Thoracic aorta (tissue), 2 donors: ENCODE measurements at regions not wholly inside any gene's neighbourhood (a gene's known extent, or its start where the extent isn't known, plus 50 kb on each side); places are given as distances from the start of the nearest gene placed in this dataset.
"Not testable (repeated sequence)": the region's sequence is repeated elsewhere in the genome, so short reads cannot be mapped to it uniquely, and the experiment has no call there.

Experiments used
- ATAC-seq: fragments of 150-250 bp; one replicate; pipeline ENCODE4 v1.8.0; 2017; ENCODE audit warnings: low read depth; ENCODE audit not compliant: insufficient number of reproducible peaks, low FRiP score
- DNase-seq: peaks from one replicate; pipeline ENCODE4 v3.0.0-alpha.2; 2020; ENCODE audit warnings: low spot score
- H3K27ac ChIP-seq, 2 donors: fragments of 200-600 bp; sonication (generic); 1 replicate in 1 of 2; 2 replicates in 1 of 2; pipeline ENCODE4 v1.5.1; 2016; ENCODE audit warnings: mild to moderate bottlenecking in 2 of 2, moderate library complexity in 2 of 2
- H3K27me3 ChIP-seq: fragments of 200-600 bp; sonication (generic); replicated peaks from 2 replicates; pipeline ENCODE4 v1.6.0; 2016; ENCODE audit warnings: mild to moderate bottlenecking; ENCODE audit not compliant: insufficient read depth
- H3K36me3 ChIP-seq: fragments of 200-600 bp; sonication (generic); one replicate; pipeline ENCODE4 v1.5.1; 2016
- H3K4me1 ChIP-seq, 2 donors: fragments of 200-600 bp; sonication (generic); 1 replicate in 1 of 2; 2 replicates in 1 of 2; pipeline versions ENCODE4 v1.5.1 to v1.6.0; 2016; ENCODE audit warnings: low read depth in 2 of 2, mild to moderate bottlenecking in 1 of 2; ENCODE audit not compliant: control insufficient read depth in 1 of 2
- H3K4me3 ChIP-seq: fragments of 200-600 bp; sonication (generic); 2 replicates; pipeline ENCODE4 v1.5.1; 2016; ENCODE audit warnings: mild to moderate bottlenecking
- H3K9me3 ChIP-seq: fragments of 200-600 bp; sonication (generic); 2 replicates; pipeline ENCODE4 v1.5.1; 2016
- TF ChIP-seq, protein P1 (sequence below): fragments of 200-600 bp; sonication (generic); IDR thresholded peaks from one replicate; pipeline ENCODE4 v1.5.1; 2019; ENCODE audit warnings: antibody characterized with exemption

GRCh38 chr16:48025359-48025758 is 130.4 kb downstream of the ABCC12 start:
- H3K36me3 ChIP-seq, result no peaks in the 10 kb centered on the region
- no peaks in the 10 kb centered on the region for H3K9me3 ChIP-seq
- no peak overlapping the region for H3K27ac ChIP-seq
- no peak for DNase-seq
- H3K27me3 ChIP-seq, result no peaks in the 10 kb centered on the region
- no peak overlapping the region for H3K4me3 ChIP-seq
- no peak for ATAC-seq
- TF ChIP-seq, protein P1, sequence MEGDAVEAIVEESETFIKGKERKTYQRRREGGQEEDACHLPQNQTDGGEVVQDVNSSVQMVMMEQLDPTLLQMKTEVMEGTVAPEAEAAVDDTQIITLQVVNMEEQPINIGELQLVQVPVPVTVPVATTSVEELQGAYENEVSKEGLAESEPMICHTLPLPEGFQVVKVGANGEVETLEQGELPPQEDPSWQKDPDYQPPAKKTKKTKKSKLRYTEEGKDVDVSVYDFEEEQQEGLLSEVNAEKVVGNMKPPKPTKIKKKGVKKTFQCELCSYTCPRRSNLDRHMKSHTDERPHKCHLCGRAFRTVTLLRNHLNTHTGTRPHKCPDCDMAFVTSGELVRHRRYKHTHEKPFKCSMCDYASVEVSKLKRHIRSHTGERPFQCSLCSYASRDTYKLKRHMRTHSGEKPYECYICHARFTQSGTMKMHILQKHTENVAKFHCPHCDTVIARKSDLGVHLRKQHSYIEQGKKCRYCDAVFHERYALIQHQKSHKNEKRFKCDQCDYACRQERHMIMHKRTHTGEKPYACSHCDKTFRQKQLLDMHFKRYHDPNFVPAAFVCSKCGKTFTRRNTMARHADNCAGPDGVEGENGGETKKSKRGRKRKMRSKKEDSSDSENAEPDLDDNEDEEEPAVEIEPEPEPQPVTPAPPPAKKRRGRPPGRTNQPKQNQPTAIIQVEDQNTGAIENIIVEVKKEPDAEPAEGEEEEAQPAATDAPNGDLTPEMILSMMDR, result no peak
- no peaks in the 10 kb centered on the region for H3K4me1 ChIP-seq

- ATAC-seq (no peak), DNase-seq (no peak)
- Histone ChIP-seq H3K36me3 (no peaks in the 10 kb centered on the region), H3K27me3 (no peaks in the 10 kb centered on the region), H3K4me3 (no peak overlapping the region), H3K27ac (no peak overlapping the region), H3K4me1 (no peaks in the 10 kb centered on the region), H3K9me3 (no peaks in the 10 kb centered on the region)
- TF ChIP-seq, protein P1, result no peak
Observed at GRCh38 chr16:48024042-48024441, 131.8 kb downstream of the ABCC12 start.

GRCh38 chr16:48022496-48022895 is 133.3 kb downstream of the ABCC12 start:
- no peaks in the 10 kb centered on the region for H3K9me3 ChIP-seq
- DNase-seq, result no peak
- no peaks in the 10 kb centered on the region for H3K4me1 ChIP-seq
- H3K36me3 ChIP-seq, result no peaks in the 10 kb centered on the region
- no peak overlapping the region for H3K4me3 ChIP-seq
- ATAC-seq, result no peak
- no peak overlapping the region for H3K27ac ChIP-seq
- TF ChIP-seq, protein P1, result no peak
- no peaks in the 10 kb centered on the region for H3K27me3 ChIP-seq

DNA sequence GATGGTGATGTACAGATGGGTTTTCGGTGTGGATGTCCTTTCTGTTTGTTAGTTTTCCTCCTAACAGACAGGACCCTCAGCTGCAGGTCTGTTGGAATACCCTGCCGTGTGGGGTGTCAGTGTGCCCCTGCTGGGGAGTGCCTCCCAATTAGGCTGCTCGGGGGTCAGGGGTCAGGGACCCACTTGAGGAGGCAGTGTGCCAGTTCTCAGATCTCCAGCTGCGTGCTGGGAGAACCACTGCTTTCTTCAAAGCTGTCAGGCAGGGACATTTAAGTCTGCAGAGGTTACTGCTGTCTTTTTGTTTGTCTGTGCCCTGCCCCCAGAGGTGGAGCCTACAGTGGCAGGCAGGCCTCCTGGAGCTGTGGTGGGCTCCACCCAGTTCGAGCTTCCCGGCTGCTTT is 135.2 kb downstream of the ABCC12 start:
- H3K9me3 ChIP-seq, H3K36me3 ChIP-seq, ATAC-seq, DNase-seq, H3K27me3 ChIP-seq, H3K4me1 ChIP-seq, H3K4me3 ChIP-seq, H3K27ac ChIP-seq: not testable (repeated sequence)

DNA sequence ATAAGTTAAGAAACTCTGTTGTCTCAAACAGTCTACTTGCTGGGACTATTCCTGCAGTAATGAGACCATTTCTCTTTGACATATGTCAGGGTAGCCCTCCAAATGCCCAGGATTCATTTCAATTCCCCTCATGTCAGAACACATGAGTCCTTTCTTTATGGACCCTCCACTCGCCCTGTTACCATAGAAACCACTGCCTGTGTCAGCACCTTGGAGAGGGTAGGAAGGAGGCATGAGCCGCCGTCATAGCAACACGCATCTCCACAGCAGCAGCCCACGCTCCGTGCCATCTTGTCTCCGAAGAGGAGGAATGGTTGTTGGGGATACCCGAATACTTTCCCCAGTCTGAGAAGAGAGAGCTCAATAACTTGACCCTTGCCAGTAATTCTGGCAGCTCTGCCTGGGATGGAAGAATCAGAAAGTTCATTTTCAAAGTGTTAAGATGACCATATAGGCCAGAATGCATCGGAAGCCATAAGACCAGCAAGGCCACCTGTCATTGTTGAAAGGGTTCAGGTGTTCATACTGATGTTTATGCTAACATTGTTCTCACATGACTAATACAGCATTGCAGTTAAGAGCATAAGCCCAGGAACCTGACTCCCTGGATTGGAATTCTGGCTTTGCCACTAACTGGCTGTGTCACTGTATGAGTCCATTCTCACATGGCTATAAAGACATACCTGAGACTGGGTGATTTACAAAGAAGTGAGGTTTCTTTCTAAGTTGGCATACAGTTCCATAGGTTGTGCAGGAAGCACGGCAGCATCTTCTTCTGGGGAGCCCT is 141.3 kb downstream of the ABCC12 start:
- DNase-seq (no peak), ATAC-seq (no peak)
- Histone ChIP-seq H3K27me3 (no peaks in the 10 kb centered on the region), H3K4me3 (no peak overlapping the region), H3K27ac (no peak overlapping the region), H3K4me1 (no peaks in the 10 kb centered on the region), H3K36me3 (no peaks in the 10 kb centered on the region), H3K9me3 (no peaks in the 10 kb centered on the region)
- TF ChIP-seq, protein P1, result no peak

GRCh38 chr16:48013491-48013901 is 142.3 kb downstream of the ABCC12 start:
- TF ChIP-seq, protein P1, result no peak

More at GRCh38 chr16:48013491-48013901, 142.3 kb downstream of the ABCC12 start:
- DNase-seq, result no peak
- no peaks in the 10 kb centered on the region for H3K9me3 ChIP-seq
- no peaks in the 10 kb centered on the region for H3K36me3 ChIP-seq
- H3K27ac ChIP-seq, result no peak overlapping the region
- H3K27me3 ChIP-seq, result no peaks in the 10 kb centered on the region
- H3K4me1 ChIP-seq, result no peaks in the 10 kb centered on the region
- H3K4me3 ChIP-seq, result no peak overlapping the region
- no peak for ATAC-seq
